H9 (cell line): ENCODE measurements at regions not wholly inside any gene's neighbourhood (a gene's known extent, or its start where the extent isn't known, plus 50 kb on each side); places are given as distances from the start of the nearest gene placed in this dataset.

Experiments
- DNase-seq: peaks from one replicate; pipeline ENCODE4 v3.0.0-alpha.2; 2017
- H2AFZ ChIP-seq: one replicate; pipeline ENCODE4 v1.6.1; 2013; ENCODE audit warnings: mild to moderate bottlenecking, low read length, control low read depth, moderate library complexity
- H2AK5ac ChIP-seq: 2 replicates; pipeline ENCODE4 v1.6.1; 2013; ENCODE audit warnings: low read length, control low read depth, mixed read lengths; ENCODE audit not compliant: insufficient read length
- H2BK120ac ChIP-seq: one replicate; pipeline ENCODE4 v1.6.1; 2013; ENCODE audit warnings: low read depth, mild to moderate bottlenecking, low read length, control low read depth, inconsistent platforms; ENCODE audit not compliant: poor library complexity, severe bottlenecking
- H2BK12ac ChIP-seq: 2 replicates; pipeline ENCODE4 v1.6.1; 2013; ENCODE audit warnings: low read length, control low read depth, mixed read lengths, low read depth; ENCODE audit not compliant: insufficient read length
- H2BK15ac ChIP-seq: 2 replicates; pipeline ENCODE4 v1.6.1; 2013; ENCODE audit warnings: low read depth, low read length, control low read depth
- H2BK20ac ChIP-seq: one replicate; pipeline ENCODE4 v1.6.1; 2013; ENCODE audit warnings: low read depth, mild to moderate bottlenecking, low read length, control low read depth, inconsistent platforms; ENCODE audit not compliant: poor library complexity, severe bottlenecking
- H2BK5ac ChIP-seq: 2 replicates; pipeline ENCODE4 v1.6.1; 2013; ENCODE audit warnings: low read length, control low read depth, mixed read lengths; ENCODE audit not compliant: insufficient read length
- H3K14ac ChIP-seq: 2 replicates; pipeline ENCODE4 v1.6.1; 2013; ENCODE audit warnings: low read length, control low read depth; ENCODE audit not compliant: insufficient read depth
- H3K18ac ChIP-seq: 2 replicates; pipeline ENCODE4 v1.6.1; 2013; ENCODE audit warnings: low read depth, mild to moderate bottlenecking, mixed read lengths, low read length, control low read depth; ENCODE audit not compliant: insufficient read length
- H3K23ac ChIP-seq: 2 replicates; pipeline ENCODE4 v1.6.1; 2013; ENCODE audit warnings: low read length, control low read depth, mixed read lengths, low read depth; ENCODE audit not compliant: insufficient read length
- H3K23me2 ChIP-seq: 2 replicates; pipeline ENCODE4 v1.6.1; 2013; ENCODE audit warnings: low read depth, mild to moderate bottlenecking, mixed read lengths, low read length, control low read depth; ENCODE audit not compliant: insufficient read length, poor library complexity, severe bottlenecking
- H3K27ac ChIP-seq: 2 replicates; pipeline ENCODE4 v1.5.1; 2013; ENCODE audit warnings: low read length, control low read depth, mixed read lengths, low read depth; ENCODE audit not compliant: insufficient read length
- H3K27me3 ChIP-seq: 2 replicates; pipeline ENCODE4 v1.6.1; 2013; ENCODE audit warnings: low read length, control low read depth, inconsistent platforms; ENCODE audit not compliant: insufficient read depth
- H3K4ac ChIP-seq: 2 replicates; pipeline ENCODE4 v1.6.1; 2013; ENCODE audit warnings: low read depth, mild to moderate bottlenecking, control low read depth, inconsistent platforms, low read length, moderate library complexity
- H3K4me1 ChIP-seq: 2 replicates; pipeline ENCODE4 v1.6.1; 2013; ENCODE audit warnings: low read length, control low read depth, inconsistent platforms; ENCODE audit not compliant: insufficient read depth
- H3K4me2 ChIP-seq: 2 replicates; pipeline ENCODE4 v1.6.1; 2013; ENCODE audit warnings: low read length, control low read depth, mixed read lengths; ENCODE audit not compliant: insufficient read length, insufficient read depth
- H3K56ac ChIP-seq: 2 replicates; pipeline ENCODE4 v1.6.1; 2013; ENCODE audit warnings: low read depth, mild to moderate bottlenecking, mixed read lengths, low read length, control low read depth; ENCODE audit not compliant: insufficient read length
- H3K79me1 ChIP-seq: 2 replicates; pipeline ENCODE4 v1.6.1; 2013; ENCODE audit warnings: low read depth, mild to moderate bottlenecking, moderate library complexity, low read length, control low read depth, inconsistent platforms; ENCODE audit not compliant: insufficient read depth, poor library complexity, severe bottlenecking
- H3K79me2 ChIP-seq: 2 replicates; pipeline ENCODE4 v1.6.1; 2013; ENCODE audit warnings: low read length, control low read depth, inconsistent platforms; ENCODE audit not compliant: insufficient read depth
- H3K9ac ChIP-seq: 2 replicates; pipeline ENCODE4 v1.6.1; 2013; ENCODE audit warnings: low read length, control low read depth, mixed read lengths; ENCODE audit not compliant: insufficient read length; ENCODE audit errors: extremely low read depth
- H3K9me3 ChIP-seq: one replicate; pipeline ENCODE4 v1.6.1; 2013; ENCODE audit warnings: low read depth, low read length, inconsistent platforms; ENCODE audit not compliant: control insufficient read depth
- H3T11ph ChIP-seq: one replicate; pipeline ENCODE4 v1.6.1; 2013; ENCODE audit warnings: mild to moderate bottlenecking, low read length, control low read depth, inconsistent platforms
- H4K20me1 ChIP-seq: one replicate; pipeline ENCODE4 v1.6.1; 2013; ENCODE audit not compliant: control insufficient read depth, insufficient read length, insufficient read depth
- H4K5ac ChIP-seq: 2 replicates; pipeline ENCODE4 v1.6.1; 2013; ENCODE audit warnings: low read depth, mild to moderate bottlenecking, mixed read lengths, low read length, control low read depth; ENCODE audit not compliant: insufficient read length
- H4K8ac ChIP-seq: replicated peaks from 2 replicates; pipeline ENCODE4 v1.6.1; 2013; ENCODE audit warnings: low read length, control low read depth, mixed read lengths, low read depth; ENCODE audit not compliant: insufficient read length
- H4K91ac ChIP-seq: 2 replicates; pipeline ENCODE4 v1.6.1; 2013; ENCODE audit warnings: low read depth, mild to moderate bottlenecking, moderate library complexity, mixed read lengths, low read length, control low read depth; ENCODE audit not compliant: insufficient read length
- H3K27ac Mint-ChIP-seq, 3 experiments: 2 replicates in 2 of 3; 3 replicates in 1 of 3; pipeline ENCODE4 v1.8.0; 2020 to 2021; ENCODE audit warnings: mixed read lengths in 3 of 3, mild to moderate bottlenecking in 1 of 3, moderate library complexity in 1 of 3
- H3K27me3 Mint-ChIP-seq: 2 replicates; pipeline ENCODE4 v1.8.0; 2021; ENCODE audit warnings: low read depth, mild to moderate bottlenecking, moderate library complexity, mixed read lengths
- H3K36me3 Mint-ChIP-seq, 3 experiments: 2 replicates in 2 of 3; 3 replicates in 1 of 3; pipeline ENCODE4 v1.8.0; 2020 to 2021; ENCODE audit warnings: low read depth in 3 of 3, mixed read lengths in 3 of 3; ENCODE audit not compliant: insufficient read depth in 1 of 3
- H3K4me1 Mint-ChIP-seq, 2 experiments: 2 replicates each; pipeline ENCODE4 v1.8.0; 2020; ENCODE audit warnings: mixed read lengths in 2 of 2
- H3K4me3 Mint-ChIP-seq, 2 experiments: 2 replicates in 1 of 2; 3 replicates in 1 of 2; pipeline ENCODE4 v1.8.0; 2020 to 2021; ENCODE audit warnings: mild to moderate bottlenecking in 2 of 2, mixed read lengths in 2 of 2, moderate library complexity in 1 of 2
- H3K9me3 Mint-ChIP-seq, 2 experiments: 2 replicates in 1 of 2; 3 replicates in 1 of 2; pipeline ENCODE4 v1.8.0; 2020; ENCODE audit warnings: mild to moderate bottlenecking in 2 of 2, mixed read lengths in 2 of 2, moderate library complexity in 1 of 2
- CTCF ChIP-seq: fragments of 200-600 bp; sonication (generic); conservative IDR thresholded peaks from 3 replicates; pipeline ENCODE4 v1.8.0; 2021; ENCODE audit warnings: antibody characterized with exemption, mild to moderate bottlenecking
- WGBS: extraction: QIAGEN DNeasy Blood & Tissue Kit; methylation state at CpG from one replicate; pipeline ENCODE4 v1.1.7; 2013; ENCODE audit warnings: missing lambda C conversion rate, low lambda C conversion rate, mixed read lengths; ENCODE audit not compliant: insufficient read length; ENCODE audit errors: extremely low coverage; 5-methylcytosine and 5-hydroxymethylcytosine counted together

- Mint-ChIP-seq H3K27me3 (peaks cover 3% of the 10 kb centered on the region; the same call in 1 of the 2 replicates), H3K27ac (no peak overlapping the region), H3K4me3 (no peak overlapping the region), H3K9me3 (no peaks in the 10 kb centered on the region; a peak in 1 of 5 replicates), H3K4me1 (peaks cover 5 to 8% of the 10 kb centered on the region in 2 experiments), H3K36me3 (no peaks in the 10 kb centered on the region)
- no peak overlapping the region for H3K4me2 ChIP-seq
- no peak overlapping the region for H4K91ac ChIP-seq
- H3K23ac ChIP-seq, result no peak overlapping the region
- no peak overlapping the region for H2BK20ac ChIP-seq
- H3K4ac ChIP-seq, result no peak overlapping the region
- peaks cover 4% of the 10 kb centered on the region; the same call in 1 of the 2 replicates for H3K4me1 ChIP-seq
- H4K5ac ChIP-seq, result no peak overlapping the region
- H3K18ac ChIP-seq, result no peak overlapping the region
- H4K20me1 ChIP-seq, result no peaks in the 10 kb centered on the region
- no peak for DNase-seq
- no peak overlapping the region for H2AK5ac ChIP-seq
- H3K79me2 ChIP-seq, result no peaks in the 10 kb centered on the region
- H3K9me3 ChIP-seq, result no peaks in the 10 kb centered on the region
- no peak overlapping the region for H3K56ac ChIP-seq
- no peaks in the 10 kb centered on the region for H3K23me2 ChIP-seq
- H2BK12ac ChIP-seq, result no peak overlapping the region
- H3K27me3 ChIP-seq, result no peaks in the 10 kb centered on the region
- H3K27ac ChIP-seq, result no peak overlapping the region
- no peak overlapping the region for H3K14ac ChIP-seq
- no peak overlapping the region for H2BK15ac ChIP-seq
- H3T11ph ChIP-seq, result no peak overlapping the region
- no peak overlapping the region for H2BK120ac ChIP-seq
- H2AFZ ChIP-seq, result no peak overlapping the region
- H3K79me1 ChIP-seq, result no peaks in the 10 kb centered on the region
- no CpG with 5 or more reads among the region's 1 CpG for WGBS
- H4K8ac ChIP-seq, result no peak overlapping the region
- no peak overlapping the region for H3K9ac ChIP-seq
- no peak for TF ChIP-seq CTCF
- no peak overlapping the region for H2BK5ac ChIP-seq
Observed at GRCh38 chr3:5994651-5995050, 807.1 kb downstream of the EDEM1 start.
